Ascending aorta (tissue), 2 donors: ENCODE measurements at regions not wholly inside any gene's neighbourhood (a gene's known extent, or its start where the extent isn't known, plus 50 kb on each side); places are given as distances from the start of the nearest gene placed in this dataset.
"Not testable (repeated sequence)": the region's sequence is repeated elsewhere in the genome, so short reads cannot be mapped to it uniquely, and the experiment has no call there.

Source experiments
- DNase-seq, 2 donors: peaks; one replicate each; pipeline ENCODE4 v3.0.0-alpha.2; 2019; ENCODE audit warnings: low spot score in 2 of 2
- H3K27ac ChIP-seq, 2 donors: fragments of 200-600 bp; sonication (generic); one replicate each; pipeline ENCODE4 v1.5.1; 2016 to 2017; ENCODE audit warnings: mild to moderate bottlenecking in 1 of 2
- H3K27me3 ChIP-seq: fragments of 200-600 bp; sonication (generic); one replicate; pipeline ENCODE4 v1.5.1; 2017
- H3K36me3 ChIP-seq, 2 donors: fragments of 200-600 bp; sonication (generic); one replicate each; pipeline ENCODE4 v1.5.1; 2016
- H3K4me1 ChIP-seq, 2 donors: fragments of 200-600 bp; sonication (generic); one replicate each; pipeline ENCODE4 v1.5.1; 2016 to 2017; ENCODE audit warnings: mild to moderate bottlenecking in 1 of 2
- H3K4me3 ChIP-seq, 2 donors: fragments of 200-600 bp; sonication (generic); one replicate each; pipeline ENCODE4 v1.5.1; 2016 to 2017; ENCODE audit warnings: mild to moderate bottlenecking in 1 of 2
- H3K9me3 ChIP-seq, 2 donors: fragments of 200-600 bp; sonication (generic); one replicate each; pipeline ENCODE4 v1.5.1; 2016
- intact Hi-C: fragments of 100-400 bp; cut with DNase I; formaldehyde crosslinking; loops from one replicate; pipeline ENCODE4 v1.15.1; 2023
- TF ChIP-seq, protein P1 (sequence below), 3 experiments: fragments of 200-600 bp in 2 of 3; fragments of 450-650 bp in 1 of 3; sonication (generic) in 2 of 3; IDR thresholded peaks; one replicate each; pipeline ENCODE4 v1.5.1; 2016 to 2019; ENCODE audit warnings: antibody characterized with exemption in 3 of 3, mild to moderate bottlenecking in 1 of 3, moderate library complexity in 1 of 3

DNA sequence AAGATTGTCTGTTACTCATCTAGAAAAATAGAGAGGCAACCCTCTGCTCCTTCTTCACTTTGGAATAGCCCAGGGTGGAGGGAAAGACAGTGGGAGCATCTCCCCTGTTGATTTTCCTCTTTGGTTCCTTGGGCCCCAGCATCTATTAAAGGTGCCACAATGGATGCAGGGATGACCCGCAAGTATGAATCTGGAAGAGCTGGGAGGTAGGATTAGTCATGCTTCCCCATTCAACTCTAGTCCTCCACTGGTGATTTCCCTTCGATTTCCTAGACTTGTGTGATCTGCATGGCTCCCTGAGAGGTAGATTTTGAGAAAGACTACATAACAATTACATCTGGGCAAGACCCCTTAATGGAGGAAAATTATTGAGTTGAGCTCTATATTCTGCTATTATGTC lies 127.8 kb downstream of the MAGEE1 start:
- DNase-seq: no peak
- intact Hi-C loops: no loop called here
- H3K27ac ChIP-seq: no peak overlapping the region
- peaks cover 33 to 59% of the 10 kb centered on the region in 2 donors for H3K9me3 ChIP-seq
- TF ChIP-seq, protein P1, sequence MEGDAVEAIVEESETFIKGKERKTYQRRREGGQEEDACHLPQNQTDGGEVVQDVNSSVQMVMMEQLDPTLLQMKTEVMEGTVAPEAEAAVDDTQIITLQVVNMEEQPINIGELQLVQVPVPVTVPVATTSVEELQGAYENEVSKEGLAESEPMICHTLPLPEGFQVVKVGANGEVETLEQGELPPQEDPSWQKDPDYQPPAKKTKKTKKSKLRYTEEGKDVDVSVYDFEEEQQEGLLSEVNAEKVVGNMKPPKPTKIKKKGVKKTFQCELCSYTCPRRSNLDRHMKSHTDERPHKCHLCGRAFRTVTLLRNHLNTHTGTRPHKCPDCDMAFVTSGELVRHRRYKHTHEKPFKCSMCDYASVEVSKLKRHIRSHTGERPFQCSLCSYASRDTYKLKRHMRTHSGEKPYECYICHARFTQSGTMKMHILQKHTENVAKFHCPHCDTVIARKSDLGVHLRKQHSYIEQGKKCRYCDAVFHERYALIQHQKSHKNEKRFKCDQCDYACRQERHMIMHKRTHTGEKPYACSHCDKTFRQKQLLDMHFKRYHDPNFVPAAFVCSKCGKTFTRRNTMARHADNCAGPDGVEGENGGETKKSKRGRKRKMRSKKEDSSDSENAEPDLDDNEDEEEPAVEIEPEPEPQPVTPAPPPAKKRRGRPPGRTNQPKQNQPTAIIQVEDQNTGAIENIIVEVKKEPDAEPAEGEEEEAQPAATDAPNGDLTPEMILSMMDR (IDR thresholded peaks at IDR 0.05): no peak
- no peaks in the 10 kb centered on the region for H3K4me1 ChIP-seq
- H3K36me3 ChIP-seq: no peaks in the 10 kb centered on the region
- H3K27me3 ChIP-seq: no peaks in the 10 kb centered on the region
- no peak overlapping the region for H3K4me3 ChIP-seq

DNA sequence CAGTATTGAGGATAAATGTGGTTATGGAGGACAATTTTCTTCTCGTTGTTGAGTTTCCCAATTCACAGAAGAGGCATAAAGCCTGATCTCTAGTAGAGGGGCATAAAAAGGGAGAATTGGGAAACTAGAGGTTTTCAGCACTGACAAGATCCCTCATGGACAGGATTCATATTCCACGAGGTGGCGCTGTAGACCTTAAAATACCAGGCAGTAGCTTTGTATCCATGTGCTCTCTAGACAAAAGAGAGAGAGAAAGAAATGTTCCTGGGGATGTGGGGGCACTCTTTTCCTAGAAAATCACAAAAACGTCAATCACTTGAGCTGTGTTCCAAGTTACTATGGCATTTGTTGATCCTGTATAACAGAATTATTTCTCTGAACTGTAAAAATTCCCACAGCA lies 128.3 kb downstream of the MAGEE1 start:
- DNase-seq: no peak
- peaks cover 36 to 65% of the 10 kb centered on the region in 2 donors for H3K9me3 ChIP-seq
- TF ChIP-seq, protein P1 (IDR thresholded peaks at IDR 0.05): no peak
- no peaks in the 10 kb centered on the region for H3K27me3 ChIP-seq
- H3K36me3 ChIP-seq: no peaks in the 10 kb centered on the region
- no peak overlapping the region for H3K27ac ChIP-seq
- H3K4me1 ChIP-seq: no peaks in the 10 kb centered on the region
- no peak overlapping the region for H3K4me3 ChIP-seq
- intact Hi-C loops: no loop called here

DNA sequence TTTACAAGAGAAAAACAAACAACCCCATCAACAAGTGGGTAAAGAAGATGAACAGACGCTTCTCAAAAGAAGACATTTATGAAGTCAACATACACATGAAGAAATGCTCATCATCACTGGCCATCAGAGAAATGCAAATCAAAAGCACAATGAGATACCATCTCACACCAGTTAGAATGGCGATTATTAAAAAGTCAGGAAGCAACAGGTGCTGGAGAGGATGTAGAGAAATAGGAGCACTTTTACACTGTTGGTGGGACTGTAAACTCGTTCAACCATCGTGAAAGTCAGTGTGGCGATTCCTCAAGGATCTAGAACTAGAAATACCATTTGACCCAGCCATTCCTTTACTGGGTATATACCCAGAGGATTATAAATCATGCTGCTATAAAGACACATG lies 137.3 kb downstream of the MAGEE1 start:
- H3K36me3 ChIP-seq, H3K27me3 ChIP-seq, DNase-seq, H3K27ac ChIP-seq, intact Hi-C loops, H3K4me3 ChIP-seq, H3K4me1 ChIP-seq: not testable (repeated sequence)
- peaks cover 7 to 36% of the 10 kb centered on the region in 2 donors for H3K9me3 ChIP-seq

DNA sequence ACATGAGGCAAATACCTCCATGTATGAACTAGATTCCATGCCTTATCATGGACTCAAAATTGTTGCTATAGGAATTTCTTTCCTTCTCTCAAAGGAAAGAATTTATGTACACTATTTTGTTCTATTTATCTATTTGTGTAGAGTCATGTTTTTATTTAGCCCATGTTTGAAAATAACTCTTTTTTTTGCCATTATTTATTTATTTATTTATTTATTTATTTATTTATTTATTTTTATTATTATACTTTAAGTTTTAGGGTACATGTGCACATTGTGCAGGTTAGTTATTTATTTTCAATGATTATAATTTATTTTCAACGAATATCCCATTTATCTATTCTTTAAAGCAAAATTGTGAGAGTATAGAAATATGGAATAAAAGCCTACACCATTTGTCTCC lies 177.9 kb downstream of the MAGEE1 start:
- DNase-seq: no peak
- H3K36me3 ChIP-seq: no peaks in the 10 kb centered on the region
- H3K27me3 ChIP-seq: no peaks in the 10 kb centered on the region
- H3K27ac ChIP-seq: no peak overlapping the region
- H3K9me3 ChIP-seq: peaks cover 0 to 21% of the 10 kb centered on the region in 2 donors
- TF ChIP-seq, protein P1 (IDR thresholded peaks at IDR 0.05): no peak
- intact Hi-C loops: no loop called here
- H3K4me1 ChIP-seq: no peaks in the 10 kb centered on the region
- no peak overlapping the region for H3K4me3 ChIP-seq

DNA sequence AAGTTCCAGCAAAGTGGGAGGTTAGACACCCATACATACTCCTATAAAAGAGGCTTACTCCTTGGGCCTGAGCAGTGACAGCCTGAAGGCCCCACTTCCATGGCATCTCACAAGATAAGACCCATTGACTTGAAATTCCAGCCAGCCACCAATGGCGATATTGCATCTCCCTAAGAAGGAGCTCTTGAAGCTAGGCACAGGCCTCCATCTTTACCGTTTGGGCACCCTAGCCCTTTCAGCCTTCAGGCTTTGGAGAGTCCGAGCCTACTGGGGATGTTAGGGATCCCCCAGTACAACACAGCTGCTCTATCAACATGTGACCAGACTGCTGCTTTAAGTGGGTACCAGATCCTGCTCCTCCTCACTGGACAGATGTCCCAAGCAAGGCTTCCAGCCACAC lies 189.5 kb downstream of the MAGEE1 start:
- TF ChIP-seq, protein P1 (IDR thresholded peaks at IDR 0.05): no peak
- DNase-seq: no peak
- H3K9me3 ChIP-seq: peaks cover 13 to 67% of the 10 kb centered on the region in 2 donors
- no peak overlapping the region for H3K4me3 ChIP-seq
- no peaks in the 10 kb centered on the region for H3K4me1 ChIP-seq
- H3K36me3 ChIP-seq: no peaks in the 10 kb centered on the region
- intact Hi-C loops: no loop called here
- H3K27ac ChIP-seq: no peak overlapping the region
- no peaks in the 10 kb centered on the region for H3K27me3 ChIP-seq

DNA sequence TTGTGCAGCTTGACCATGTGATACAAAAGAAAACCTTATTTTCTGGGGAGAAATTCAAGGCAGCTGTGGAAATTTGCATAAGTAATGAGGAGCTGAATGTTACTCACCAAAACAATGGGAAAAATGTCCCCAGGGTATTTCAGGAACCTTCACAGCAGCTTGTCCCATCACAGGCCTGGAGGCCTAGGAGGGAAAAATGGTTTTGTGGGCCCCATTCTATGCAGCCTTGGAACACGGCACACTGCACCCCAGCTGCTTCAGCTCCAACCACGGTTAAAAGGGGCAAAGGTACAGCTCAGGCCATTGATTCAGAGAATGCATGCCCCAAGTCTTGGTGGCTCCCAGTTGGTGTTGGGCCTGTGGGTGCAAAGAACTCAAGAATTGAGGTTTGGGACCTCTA lies 216.1 kb downstream of the MAGEE1 start:
- H3K4me1 ChIP-seq: no peaks in the 10 kb centered on the region
- DNase-seq: no peak
- H3K27ac ChIP-seq: no peak overlapping the region
- intact Hi-C loops: no loop called here
- H3K27me3 ChIP-seq: no peaks in the 10 kb centered on the region
- TF ChIP-seq, protein P1 (IDR thresholded peaks at IDR 0.05): no peak
- H3K36me3 ChIP-seq: no peaks in the 10 kb centered on the region
- peaks cover 0 to 15% of the 10 kb centered on the region in 2 donors for H3K9me3 ChIP-seq
- H3K4me3 ChIP-seq: no peak overlapping the region

DNA sequence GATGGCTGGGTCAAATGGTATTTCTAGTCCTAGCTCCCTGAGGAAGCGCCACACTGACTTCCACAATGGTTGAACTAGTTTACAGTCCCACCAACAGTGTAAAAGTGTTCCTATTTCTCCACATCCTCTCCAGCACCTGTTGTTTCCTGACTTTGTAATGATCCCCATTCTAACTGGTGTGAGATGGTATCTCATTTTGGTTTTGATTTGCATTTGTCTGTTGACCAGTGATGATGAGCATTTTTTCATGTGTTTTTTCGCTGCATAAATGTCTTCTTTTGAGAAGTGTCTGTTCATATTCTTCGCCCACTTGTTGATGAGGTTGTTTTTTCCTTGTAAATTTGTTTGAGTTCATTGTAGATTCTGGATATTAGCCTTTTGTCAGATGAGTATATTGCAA lies 223.9 kb downstream of the MAGEE1 start:
- H3K27ac ChIP-seq, H3K27me3 ChIP-seq, H3K9me3 ChIP-seq, H3K4me3 ChIP-seq, intact Hi-C loops, H3K36me3 ChIP-seq, DNase-seq, H3K4me1 ChIP-seq: not testable (repeated sequence)
